PC-3 (cell line): ENCODE measurements at regions not wholly inside any gene's neighbourhood (a gene's known extent, or its start where the extent isn't known, plus 50 kb on each side); places are given as distances from the start of the nearest gene placed in this dataset.

Experiments used
- ATAC-seq: fragments of 200-7000 bp; cut with Tn5 transposase; 2 replicates; pipeline ENCODE4 v1.9.1; 2020; ENCODE audit warnings: mild to moderate bottlenecking, moderate library complexity
- BruUV-seq: library from RNA; stranded (reverse); fragments of 400-500 nt; replicated peaks from 2 replicates; lab custom pipeline; 2021; lab: Mats Ljungman, UMichigan
- CTCF ChIA-PET: fragments of 300-600 bp; sonication (Branson Sonifier 250); formaldehyde crosslinking; loops from one replicate; lab custom pipeline; 2022; ENCODE audit warnings: antibody characterized with exemption; lab: Charles Lee
- POLR2A ChIA-PET: fragments of 300-600 bp; sonication (Branson Sonifier 250); formaldehyde crosslinking; loops from one replicate; lab custom pipeline; 2022; ENCODE audit warnings: antibody characterized with exemption; ENCODE audit not compliant: unreplicated experiment; lab: Charles Lee
- DNase-seq: peaks from one replicate; pipeline ENCODE4 v3.0.0-alpha.2; 2015
- H2AFZ ChIP-seq: fragments of 300-600 bp; sonication (generic); 2 replicates; pipeline ENCODE4 v1.6.0; 2016; ENCODE audit warnings: antibody characterized with exemption, low read length
- H3F3A ChIP-seq: fragments of 300-600 bp; sonication (generic); one replicate; pipeline ENCODE4 v1.6.0; 2017; ENCODE audit warnings: antibody characterized with exemption, low read length, control low read depth, mild to moderate bottlenecking; ENCODE audit not compliant: unreplicated experiment
- H3K27ac ChIP-seq: fragments of 300-600 bp; sonication (generic); 2 replicates; pipeline ENCODE4 v1.5.1; 2016; ENCODE audit warnings: mild to moderate bottlenecking, low read length
- H3K27me3 ChIP-seq: fragments of 300-600 bp; sonication (generic); 2 replicates; pipeline ENCODE4 v1.6.1; 2016; ENCODE audit warnings: low read length, mixed read lengths
- H3K36me3 ChIP-seq: fragments of 300-600 bp; sonication (generic); 2 replicates; pipeline ENCODE4 v1.6.1; 2016; ENCODE audit warnings: low read depth, mixed run types, low read length, mixed read lengths
- H3K4me1 ChIP-seq: fragments of 300-600 bp; sonication (generic); 2 replicates; pipeline ENCODE4 v1.5.1; 2016; ENCODE audit warnings: low read length; ENCODE audit not compliant: insufficient read depth
- H3K4me2 ChIP-seq: fragments of 300-600 bp; sonication (generic); 2 replicates; pipeline ENCODE4 v1.6.0; 2016; ENCODE audit warnings: low read length
- H3K4me3 ChIP-seq: fragments of 300-600 bp; sonication (generic); 2 replicates; pipeline ENCODE4 v1.5.1; 2016; ENCODE audit warnings: mild to moderate bottlenecking, low read length, mixed read lengths
- H3K79me2 ChIP-seq: fragments of 300-600 bp; sonication (generic); 2 replicates; pipeline ENCODE4 v1.6.1; 2017; ENCODE audit warnings: low read length, mixed read lengths
- H3K9ac ChIP-seq: fragments of 300-600 bp; sonication (generic); 2 replicates; pipeline ENCODE4 v1.6.0; 2016; ENCODE audit warnings: mild to moderate bottlenecking, low read length
- H3K9me2 ChIP-seq: fragments of 300-600 bp; sonication (generic); replicated peaks from 2 replicates; pipeline ENCODE4 v1.6.1; 2016; ENCODE audit warnings: mixed run types, low read length, mixed read lengths
- H3K9me3 ChIP-seq: fragments of 300-600 bp; sonication (generic); 2 replicates; pipeline ENCODE4 v1.6.1; 2016; ENCODE audit warnings: low read length, mixed read lengths
- H4K20me1 ChIP-seq: fragments of 300-600 bp; sonication (generic); 2 replicates; pipeline ENCODE4 v1.6.1; 2016; ENCODE audit warnings: low read length, mixed read lengths
- EZH2 ChIP-seq: fragments of 300-600 bp; sonication (generic); IDR thresholded peaks from one replicate; pipeline ENCODE4 v1.6.1; 2017; ENCODE audit warnings: antibody characterized with exemption, mild to moderate bottlenecking, low read length; ENCODE audit not compliant: unreplicated experiment
- EZH2phosphoT487 ChIP-seq: fragments of 300-600 bp; sonication (generic); IDR thresholded peaks from 2 replicates; pipeline ENCODE4 v1.6.1; 2018; ENCODE audit warnings: mild to moderate bottlenecking, antibody characterized with exemption, low read length, borderline replicate concordance
- intact Hi-C: fragments of 100-400 bp; cut with micrococcal nuclease; formaldehyde crosslinking; loops from 2 replicates; pipeline ENCODE4 v1.9.0; 2023
- TF ChIP-seq, protein P1 (sequence below): fragments of 300-600 bp; sonication (generic); conservative IDR thresholded peaks from 2 replicates; pipeline ENCODE4 v1.5.1; 2017; ENCODE audit warnings: antibody characterized with exemption, low read depth, mild to moderate bottlenecking, low read length

DNA sequence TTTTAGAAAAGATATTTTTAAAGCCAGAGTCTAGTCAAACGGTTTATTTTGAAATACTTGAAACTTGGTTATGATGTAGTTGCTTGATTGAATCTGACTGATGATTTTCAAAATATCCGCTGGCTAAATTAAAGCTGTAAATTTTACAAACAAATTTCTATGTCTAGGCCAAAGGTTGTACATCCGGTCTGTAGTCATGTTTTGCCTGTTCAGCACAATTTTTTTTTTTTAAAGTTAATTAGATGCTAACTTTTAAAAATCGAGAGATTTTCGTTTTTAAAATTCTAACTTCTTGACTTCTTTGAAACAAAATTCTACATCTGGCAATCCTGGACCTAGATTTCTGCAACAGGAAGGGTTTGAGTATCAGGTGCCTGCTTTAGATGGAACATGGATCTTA lies 412.4 kb downstream of the TXNL1 start:
- no peaks in the 10 kb centered on the region for H3K9me3 ChIP-seq
- no peaks in the 10 kb centered on the region for H4K20me1 ChIP-seq
- H3K27me3 ChIP-seq, result no peaks in the 10 kb centered on the region
- BruUV-seq, result no TSS peak
- intact Hi-C loops, result no loop called here
- H3F3A ChIP-seq, result no peaks in the 10 kb centered on the region
- no peak overlapping the region for H2AFZ ChIP-seq
- ChIA-PET POLR2A (no interaction called here), CTCF (no interaction called here)
- TF ChIP-seq EZH2phosphoT487, result no peak
- TF ChIP-seq, protein P1, sequence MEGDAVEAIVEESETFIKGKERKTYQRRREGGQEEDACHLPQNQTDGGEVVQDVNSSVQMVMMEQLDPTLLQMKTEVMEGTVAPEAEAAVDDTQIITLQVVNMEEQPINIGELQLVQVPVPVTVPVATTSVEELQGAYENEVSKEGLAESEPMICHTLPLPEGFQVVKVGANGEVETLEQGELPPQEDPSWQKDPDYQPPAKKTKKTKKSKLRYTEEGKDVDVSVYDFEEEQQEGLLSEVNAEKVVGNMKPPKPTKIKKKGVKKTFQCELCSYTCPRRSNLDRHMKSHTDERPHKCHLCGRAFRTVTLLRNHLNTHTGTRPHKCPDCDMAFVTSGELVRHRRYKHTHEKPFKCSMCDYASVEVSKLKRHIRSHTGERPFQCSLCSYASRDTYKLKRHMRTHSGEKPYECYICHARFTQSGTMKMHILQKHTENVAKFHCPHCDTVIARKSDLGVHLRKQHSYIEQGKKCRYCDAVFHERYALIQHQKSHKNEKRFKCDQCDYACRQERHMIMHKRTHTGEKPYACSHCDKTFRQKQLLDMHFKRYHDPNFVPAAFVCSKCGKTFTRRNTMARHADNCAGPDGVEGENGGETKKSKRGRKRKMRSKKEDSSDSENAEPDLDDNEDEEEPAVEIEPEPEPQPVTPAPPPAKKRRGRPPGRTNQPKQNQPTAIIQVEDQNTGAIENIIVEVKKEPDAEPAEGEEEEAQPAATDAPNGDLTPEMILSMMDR, result no peak
- TF ChIP-seq EZH2, result no peak
- H3K9me2 ChIP-seq, result no peaks in the 10 kb centered on the region
- H3K4me3 ChIP-seq, result no peak overlapping the region
- no peaks in the 10 kb centered on the region for H3K36me3 ChIP-seq
- ATAC-seq (no peak), DNase-seq (no peak)
- no peak overlapping the region for H3K27ac ChIP-seq
- no peak overlapping the region for H3K9ac ChIP-seq
- peaks cover 10% of the 10 kb centered on the region; the same call in 1 of the 2 replicates for H3K4me1 ChIP-seq
- H3K4me2 ChIP-seq, result no peak overlapping the region
- no peaks in the 10 kb centered on the region for H3K79me2 ChIP-seq

DNA sequence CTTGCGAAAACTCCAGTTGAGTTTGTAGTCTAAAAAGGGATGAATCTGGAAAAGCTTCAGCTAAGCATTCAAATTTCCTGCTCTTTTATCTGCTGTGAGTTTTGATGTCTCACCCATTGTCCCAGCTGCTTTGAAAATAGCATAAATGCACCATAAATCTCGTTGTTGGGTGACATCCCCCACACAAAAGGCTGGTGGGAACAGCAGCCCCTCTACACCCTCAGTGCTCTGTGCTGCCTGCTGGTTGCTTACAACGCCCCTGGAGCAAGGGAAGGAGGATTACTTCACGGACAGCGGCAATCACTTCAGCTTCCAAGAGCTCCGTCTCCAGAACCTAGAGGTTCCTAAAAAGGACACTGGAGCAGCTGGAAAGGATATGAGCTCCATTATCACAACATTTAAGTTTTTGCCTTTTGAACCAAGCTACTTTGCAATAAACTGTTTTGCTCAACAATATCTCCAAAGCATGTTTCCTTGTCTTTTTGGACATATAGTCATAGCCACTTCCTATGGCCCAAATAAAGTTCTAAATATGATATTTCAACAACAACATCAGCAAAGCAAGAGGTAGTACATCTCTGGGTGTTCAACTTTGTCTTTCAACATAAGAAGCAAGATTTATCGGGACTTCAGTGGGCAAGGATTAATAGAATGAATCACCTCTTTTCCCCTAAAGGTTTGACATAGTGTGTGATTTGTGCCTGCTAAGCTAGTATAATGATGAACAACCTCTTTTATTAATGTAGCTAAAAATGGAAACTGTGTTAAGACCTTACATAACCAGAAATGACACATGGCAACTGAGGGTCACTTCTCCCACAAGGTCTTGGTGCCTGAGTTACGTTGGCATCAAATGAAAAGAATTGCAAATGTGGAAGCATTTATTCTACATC lies 413.5 kb downstream of the TXNL1 start:
- DNase-seq (no peak), ATAC-seq (no peak)
- Histone ChIP-seq H3K4me3 (no peak overlapping the region), H3K4me2 (no peak overlapping the region), H3K9me3 (no peaks in the 10 kb centered on the region), H3K4me1 (peaks cover 10% of the 10 kb centered on the region; the same call in 1 of the 2 replicates), H4K20me1 (no peaks in the 10 kb centered on the region), H3K9ac (no peak overlapping the region), H2AFZ (no peak overlapping the region), H3F3A (no peaks in the 10 kb centered on the region), H3K9me2 (0 out of 2 replicates have a peak, but pooled peaks cover 3% of the 10 kb centered on the region), H3K79me2 (no peaks in the 10 kb centered on the region), H3K27me3 (no peaks in the 10 kb centered on the region), H3K36me3 (no peaks in the 10 kb centered on the region), H3K27ac (no peak overlapping the region)
- intact Hi-C loops, result no loop called here
- ChIA-PET CTCF (no interaction called here), POLR2A (no interaction called here)
- TF ChIP-seq, protein P1, result no peak
- TF ChIP-seq EZH2 (no peak), EZH2phosphoT487 (no peak)
- no TSS peak for BruUV-seq
